ENCODE measurements at regions not wholly inside any gene's neighbourhood (a gene's known extent, or its start where the extent isn't known, plus 50 kb on each side); places are given as distances from the start of the nearest gene placed in this dataset.

DNA sequence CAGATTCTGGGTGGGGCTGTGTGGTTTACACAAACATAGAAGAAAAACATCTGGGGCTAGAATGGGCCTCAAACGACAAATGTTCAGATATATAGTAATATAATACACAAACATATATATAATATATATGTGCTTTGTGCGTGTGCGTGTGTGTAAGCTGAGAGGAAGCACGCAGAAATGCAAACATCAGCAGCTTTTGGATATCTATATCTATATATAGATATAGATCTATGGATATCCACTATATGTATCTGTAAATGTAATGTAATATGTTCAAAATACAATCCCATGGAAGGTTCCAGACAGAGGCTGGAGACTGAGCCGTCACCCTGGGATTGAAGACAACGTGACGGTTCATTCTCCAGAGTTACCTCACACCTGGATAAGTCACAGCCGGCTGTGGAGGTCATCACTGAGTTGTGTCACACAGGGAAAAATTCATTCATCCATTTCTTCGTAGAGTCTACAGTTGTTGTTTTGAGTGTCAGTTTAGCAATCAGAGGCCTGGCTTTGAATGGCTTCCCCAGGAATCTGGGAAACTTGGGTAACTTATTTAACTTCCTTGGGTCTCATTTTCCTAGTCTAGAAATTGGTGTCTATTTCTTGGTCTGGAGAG lies 123.0 kb upstream of the CPEB4 start:
- no peak for TF ChIP-seq EGR1 (IDR thresholded peaks at IDR 0.05)
- TF ChIP-seq, protein P1, sequence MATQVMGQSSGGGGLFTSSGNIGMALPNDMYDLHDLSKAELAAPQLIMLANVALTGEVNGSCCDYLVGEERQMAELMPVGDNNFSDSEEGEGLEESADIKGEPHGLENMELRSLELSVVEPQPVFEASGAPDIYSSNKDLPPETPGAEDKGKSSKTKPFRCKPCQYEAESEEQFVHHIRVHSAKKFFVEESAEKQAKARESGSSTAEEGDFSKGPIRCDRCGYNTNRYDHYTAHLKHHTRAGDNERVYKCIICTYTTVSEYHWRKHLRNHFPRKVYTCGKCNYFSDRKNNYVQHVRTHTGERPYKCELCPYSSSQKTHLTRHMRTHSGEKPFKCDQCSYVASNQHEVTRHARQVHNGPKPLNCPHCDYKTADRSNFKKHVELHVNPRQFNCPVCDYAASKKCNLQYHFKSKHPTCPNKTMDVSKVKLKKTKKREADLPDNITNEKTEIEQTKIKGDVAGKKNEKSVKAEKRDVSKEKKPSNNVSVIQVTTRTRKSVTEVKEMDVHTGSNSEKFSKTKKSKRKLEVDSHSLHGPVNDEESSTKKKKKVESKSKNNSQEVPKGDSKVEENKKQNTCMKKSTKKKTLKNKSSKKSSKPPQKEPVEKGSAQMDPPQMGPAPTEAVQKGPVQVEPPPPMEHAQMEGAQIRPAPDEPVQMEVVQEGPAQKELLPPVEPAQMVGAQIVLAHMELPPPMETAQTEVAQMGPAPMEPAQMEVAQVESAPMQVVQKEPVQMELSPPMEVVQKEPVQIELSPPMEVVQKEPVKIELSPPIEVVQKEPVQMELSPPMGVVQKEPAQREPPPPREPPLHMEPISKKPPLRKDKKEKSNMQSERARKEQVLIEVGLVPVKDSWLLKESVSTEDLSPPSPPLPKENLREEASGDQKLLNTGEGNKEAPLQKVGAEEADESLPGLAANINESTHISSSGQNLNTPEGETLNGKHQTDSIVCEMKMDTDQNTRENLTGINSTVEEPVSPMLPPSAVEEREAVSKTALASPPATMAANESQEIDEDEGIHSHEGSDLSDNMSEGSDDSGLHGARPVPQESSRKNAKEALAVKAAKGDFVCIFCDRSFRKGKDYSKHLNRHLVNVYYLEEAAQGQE (IDR thresholded peaks at IDR 0.05; ENCODE audit: low read depth) = no peak
